RWPE2 (cell line): ENCODE measurements at regions not wholly inside any gene's neighbourhood (a gene's known extent, or its start where the extent isn't known, plus 50 kb on each side); places are given as distances from the start of the nearest gene placed in this dataset.
"Not testable (repeated sequence)": the region's sequence is repeated elsewhere in the genome, so short reads cannot be mapped to it uniquely, and the experiment has no call there.

ENCODE experiments used
- ATAC-seq: fragments of 200-7000 bp; cut with Tn5 transposase; 3 replicates; pipeline ENCODE4 v1.9.1; 2021; ENCODE audit warnings: low read depth
- DNase-seq: peaks from one replicate; pipeline ENCODE4 v3.0.0-alpha.2; 2020; ENCODE audit warnings: low spot score
- H3K27ac ChIP-seq: fragments of 450-650 bp; 2 replicates; pipeline ENCODE4 v1.5.1; 2017; ENCODE audit warnings: mild to moderate bottlenecking; ENCODE audit not compliant: poor library complexity, severe bottlenecking
- H3K27me3 ChIP-seq: fragments of 250-450 bp; sonication (Bioruptor Pico); 2 replicates; pipeline ENCODE4 v1.5.1; 2021; ENCODE audit warnings: mild to moderate bottlenecking, moderate library complexity; ENCODE audit not compliant: insufficient read depth, poor library complexity, severe bottlenecking
- H3K36me3 ChIP-seq: fragments of 250-450 bp; sonication (Bioruptor Pico); 2 replicates; pipeline ENCODE4 v1.5.1; 2020; ENCODE audit warnings: low read depth, mild to moderate bottlenecking, moderate library complexity
- H3K4me1 ChIP-seq: fragments of 250-450 bp; sonication (Bioruptor Pico); 2 replicates; pipeline ENCODE4 v1.5.1; 2021; ENCODE audit warnings: mild to moderate bottlenecking, moderate library complexity; ENCODE audit not compliant: insufficient read depth, poor library complexity, severe bottlenecking
- H3K4me3 ChIP-seq: fragments of 250-450 bp; sonication (Bioruptor Pico); 2 replicates; pipeline ENCODE4 v1.5.1; 2021; ENCODE audit warnings: mild to moderate bottlenecking, moderate library complexity; ENCODE audit not compliant: severe bottlenecking
- H3K9me3 ChIP-seq: fragments of 250-450 bp; sonication (Bioruptor Pico); 2 replicates; pipeline ENCODE4 v1.5.1; 2021; ENCODE audit warnings: mild to moderate bottlenecking, moderate library complexity; ENCODE audit not compliant: severe bottlenecking
- CTCF ChIP-seq: fragments of 450-650 bp; IDR thresholded peaks from one replicate; pipeline ENCODE4 v1.5.1; 2017; ENCODE audit warnings: mild to moderate bottlenecking, moderate library complexity; ENCODE audit not compliant: poor library complexity, severe bottlenecking

- peaks cover 7% of the 10 kb centered on the region for H3K27me3 ChIP-seq
- no peak for ATAC-seq
- no peaks in the 10 kb centered on the region for H3K9me3 ChIP-seq
- no peak for DNase-seq
- no peak for TF ChIP-seq CTCF
- no peaks in the 10 kb centered on the region for H3K36me3 ChIP-seq
- H3K4me1 ChIP-seq = no peaks in the 10 kb centered on the region
- no peak overlapping the region for H3K4me3 ChIP-seq
- no peak overlapping the region for H3K27ac ChIP-seq
These were observed 303.7 kb upstream of the DIO3 start for GRCh38 chr14:101257551-101257950.

- no peak for TF ChIP-seq CTCF
- H3K4me1 ChIP-seq = no peaks in the 10 kb centered on the region
- peaks cover 7% of the 10 kb centered on the region for H3K27me3 ChIP-seq
- H3K27ac ChIP-seq = no peak overlapping the region
- no peaks in the 10 kb centered on the region for H3K36me3 ChIP-seq
- no peak overlapping the region for H3K4me3 ChIP-seq
- ATAC-seq = no peak
- H3K9me3 ChIP-seq = no peaks in the 10 kb centered on the region
- no peak for DNase-seq
These were observed 301.5 kb upstream of the DIO3 start for GRCh38 chr14:101259748-101260147.

- H3K4me3 ChIP-seq, ATAC-seq: not testable (repeated sequence)
These were observed 294.9 kb upstream of the DIO3 start for GRCh38 chr14:101266441-101266840.

GRCh38 chr14:101273091-101273490, 288.2 kb upstream of the DIO3 start:
- H3K27ac ChIP-seq = no peak overlapping the region
- DNase-seq (no peak), ATAC-seq (no peak)
- no peak overlapping the region for H3K4me3 ChIP-seq
- no peaks in the 10 kb centered on the region for H3K36me3 ChIP-seq
- H3K27me3 ChIP-seq = peaks cover 3% of the 10 kb centered on the region
- no peak for TF ChIP-seq CTCF
- no peaks in the 10 kb centered on the region for H3K9me3 ChIP-seq
- H3K4me1 ChIP-seq = peaks cover 26% of the 10 kb centered on the region

More at GRCh38 chr14:101266441-101266840, 294.9 kb upstream of the DIO3 start:
- H3K27ac ChIP-seq, H3K36me3 ChIP-seq, DNase-seq, H3K27me3 ChIP-seq, H3K4me1 ChIP-seq, H3K9me3 ChIP-seq: not testable (repeated sequence)

GRCh38 chr14:101276309-101277091, 284.8 kb upstream of the DIO3 start:
- Histone ChIP-seq H3K36me3 (no peaks in the 10 kb centered on the region), H3K9me3 (no peaks in the 10 kb centered on the region), H3K4me3 (no peak overlapping the region), H3K27ac (peak overlapping the region; percentile 63), H3K4me1 (peaks cover 26% of the 10 kb centered on the region), H3K27me3 (peaks cover 3% of the 10 kb centered on the region)
- no peak for TF ChIP-seq CTCF
- ATAC-seq (peak; percentile 80), DNase-seq (no peak)
